NCI-H1694 treated with DMSO at 0.1 percent for 48 hours (cell line): ENCODE measurements at regions not wholly inside any gene's neighbourhood (a gene's known extent, or its start where the extent isn't known, plus 50 kb on each side); places are given as distances from the start of the nearest gene placed in this dataset.

ENCODE experiments used
- DNase-seq: peaks from one replicate; lab custom pipeline; 2025; lab: John Stamatoyannopoulos, UW

DNA sequence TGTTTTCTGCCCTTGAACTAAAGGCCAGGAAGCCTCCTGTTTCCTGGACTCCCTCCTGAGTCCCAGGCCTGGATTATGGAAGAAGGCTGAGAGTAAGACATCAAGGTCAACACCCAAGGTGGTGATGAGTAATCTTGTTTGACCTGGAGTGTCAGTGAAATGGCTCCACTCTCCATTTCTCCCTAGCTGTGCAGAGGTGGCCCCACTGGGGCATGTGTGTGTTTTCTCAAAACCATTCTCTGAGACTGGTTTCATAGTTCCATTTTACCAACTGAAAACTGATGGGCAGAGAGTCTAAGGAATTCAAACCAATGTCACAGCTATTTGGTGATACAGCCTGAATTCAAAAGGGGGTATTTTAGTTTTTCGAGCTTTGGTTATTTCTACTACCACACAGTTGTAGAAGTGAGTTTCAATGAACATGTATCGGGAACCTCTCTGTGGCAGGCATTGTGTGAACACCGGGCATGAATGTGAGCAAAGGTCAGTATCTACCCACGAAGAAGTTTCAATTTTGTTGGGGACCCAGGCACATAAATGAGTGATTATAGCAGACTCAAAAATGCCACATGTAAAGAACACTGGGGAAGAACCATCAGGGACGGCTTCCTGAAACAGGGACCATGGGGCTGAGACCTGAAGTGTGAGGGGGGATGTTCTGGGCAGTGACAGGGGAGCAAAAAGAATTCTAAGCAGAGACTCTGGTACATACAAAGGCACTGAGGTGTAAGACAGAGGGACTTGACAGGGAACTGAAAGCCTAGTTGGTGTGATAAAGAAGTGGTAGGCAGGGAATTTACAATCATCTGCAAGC, 269.6 kb upstream of the KLF4 start:
- DNase-seq = no peak

DNA sequence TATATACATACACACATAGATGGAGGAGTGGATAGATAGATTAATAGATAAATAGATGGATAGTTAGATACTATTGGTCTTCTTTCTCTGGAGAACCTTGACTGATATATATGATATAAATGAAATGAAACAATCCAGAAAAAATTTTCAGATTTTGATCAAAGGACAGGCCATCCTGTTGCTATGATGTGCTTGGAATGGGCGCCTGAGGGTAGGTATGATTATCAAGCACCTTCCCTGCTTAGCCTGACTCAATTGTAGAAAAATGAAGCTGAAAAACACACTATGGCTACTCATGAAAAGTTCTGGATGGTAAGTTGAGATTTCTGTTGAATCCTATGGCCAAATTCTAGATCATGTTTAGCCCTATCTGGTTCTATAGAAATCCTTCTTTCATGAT, 266.5 kb upstream of the KLF4 start:
- DNase-seq = no peak

DNA sequence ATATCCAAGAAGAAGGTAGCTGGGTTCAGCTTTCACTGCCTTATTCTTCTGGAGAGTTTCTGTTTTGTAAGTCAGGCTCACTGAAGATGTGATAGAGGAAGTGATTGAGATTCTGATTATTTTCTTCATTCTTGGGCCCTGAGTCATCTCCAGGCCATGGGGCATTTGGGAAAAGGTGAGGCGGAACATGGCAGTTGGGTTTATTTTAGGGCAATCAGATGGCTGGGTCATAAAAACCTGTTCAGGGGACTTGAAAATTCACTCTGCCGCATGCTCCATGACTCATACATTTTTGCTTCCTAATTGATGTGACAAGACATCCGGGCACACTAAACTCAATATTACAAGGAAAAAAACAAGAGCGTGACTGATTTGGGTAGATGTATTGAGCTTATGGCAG, 265.7 kb upstream of the KLF4 start:
- DNase-seq = no peak

DNA sequence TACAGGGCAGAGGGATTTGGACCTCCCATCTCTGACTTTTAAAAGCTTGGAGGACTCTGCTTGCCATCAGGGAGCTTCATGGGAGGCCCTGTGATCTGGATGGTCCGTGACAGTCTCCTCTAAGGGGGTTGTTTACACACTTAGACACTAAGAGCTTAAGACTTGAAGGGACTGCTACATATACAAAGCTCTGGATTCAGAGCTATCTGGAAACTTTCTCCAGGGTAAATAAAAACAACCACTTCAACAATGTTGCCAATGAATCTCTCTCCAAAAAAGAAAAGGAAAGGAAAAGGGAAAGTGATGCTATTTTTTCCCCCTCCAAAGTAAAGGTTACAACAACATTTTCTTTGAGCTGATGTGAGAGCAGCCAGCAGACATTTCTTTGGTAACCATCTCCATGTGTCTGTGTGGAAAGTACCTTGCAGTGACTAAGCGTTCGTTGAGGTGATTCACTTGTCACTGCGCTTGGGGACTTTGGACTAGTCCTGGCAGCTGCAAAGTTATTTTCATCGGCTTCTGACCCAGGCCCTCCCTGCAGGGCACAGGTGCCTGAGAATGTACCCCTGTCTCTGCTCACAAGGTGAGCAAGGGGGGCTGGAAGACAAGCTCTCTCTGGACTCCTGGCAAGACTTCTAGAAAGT, 262.1 kb upstream of the KLF4 start:
- DNase-seq = no peak

DNA sequence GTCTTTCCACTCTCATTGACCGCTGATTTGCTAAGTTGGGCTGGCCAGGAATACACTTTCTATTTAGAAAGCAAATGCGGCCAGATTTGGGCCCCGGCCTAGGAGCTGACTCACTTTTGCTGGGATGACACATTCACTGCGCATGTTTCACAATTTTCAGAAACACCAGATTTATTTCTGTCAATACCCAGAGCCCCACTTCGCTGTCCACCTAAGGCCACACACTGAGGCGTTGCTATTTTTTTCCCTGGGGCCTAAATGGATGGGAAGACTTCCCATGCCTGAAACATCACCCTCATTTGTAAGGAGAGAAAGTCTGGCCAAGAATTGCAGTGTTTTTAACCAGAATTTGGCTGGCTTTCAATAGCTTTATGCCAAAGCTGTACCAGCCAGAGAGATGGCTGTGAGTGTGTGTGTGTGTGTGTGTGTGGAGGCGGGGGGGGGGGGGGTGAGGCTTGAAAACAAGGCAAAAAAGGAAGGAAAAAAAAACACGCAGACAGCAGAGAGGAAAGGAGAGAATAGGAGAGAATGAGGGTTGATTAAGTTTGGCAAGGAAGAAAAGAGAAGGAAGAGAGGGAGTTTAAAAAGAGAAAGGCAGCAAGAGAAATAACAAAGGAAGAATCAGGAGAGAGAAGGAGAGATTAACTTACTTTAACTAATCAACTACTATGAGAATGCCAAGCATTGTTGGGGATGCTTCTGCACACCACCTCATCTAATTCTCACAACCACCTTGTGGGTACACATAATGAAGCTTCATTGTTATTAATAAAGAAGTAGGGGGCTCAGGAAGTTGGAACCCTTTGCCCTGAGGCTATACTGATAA, 261.4 kb upstream of the KLF4 start:
- peak; percentile 24 for DNase-seq

DNA sequence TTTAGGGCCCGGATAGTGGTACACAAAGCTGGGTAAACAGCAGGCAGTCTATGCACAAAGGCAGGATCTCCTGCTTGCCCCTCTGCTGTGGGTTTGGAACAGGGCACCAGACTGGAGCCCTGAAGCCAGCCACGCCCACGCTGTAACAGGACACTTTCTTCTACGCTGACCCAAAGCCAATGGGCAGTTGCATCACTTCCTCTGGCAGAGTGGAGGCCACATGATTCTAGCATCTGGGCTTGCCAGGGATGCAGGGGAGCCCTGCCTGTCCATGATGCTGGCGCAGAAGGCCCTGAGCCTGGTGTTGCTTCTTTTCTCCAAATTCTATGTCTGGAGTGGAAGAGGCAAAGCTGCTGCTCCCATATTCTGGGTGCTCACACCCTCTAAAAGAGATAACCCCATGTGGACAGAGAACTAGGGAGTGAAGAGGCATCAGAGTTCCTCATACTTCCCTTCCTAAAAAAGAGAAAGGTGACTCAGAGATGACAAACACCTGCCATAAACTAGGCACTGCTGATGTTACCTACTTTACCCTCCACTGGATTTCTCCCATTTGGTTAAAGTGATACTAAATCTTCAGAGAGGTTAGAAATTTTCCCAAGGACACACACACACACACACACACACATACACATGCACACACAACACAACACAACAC, 260.3 kb upstream of the KLF4 start:
- no peak for DNase-seq

DNA sequence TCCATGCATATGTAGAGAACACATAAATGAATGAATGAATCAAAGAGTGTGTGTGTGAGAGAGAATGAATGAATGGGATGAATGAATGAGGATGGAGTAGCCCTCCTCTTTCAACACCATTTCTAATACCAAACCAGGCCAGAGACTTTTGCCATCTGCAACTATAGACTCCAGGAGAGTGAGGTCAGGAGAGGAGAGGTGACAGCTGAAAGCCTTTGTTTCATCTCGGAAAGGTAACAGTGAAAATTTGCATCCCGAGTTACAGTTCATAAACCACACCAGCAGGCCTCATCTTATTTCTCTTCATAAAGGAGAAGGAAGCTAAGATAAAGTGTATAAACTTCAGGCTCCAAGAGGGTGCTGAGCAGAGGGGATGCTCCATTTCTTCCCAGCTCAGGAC, 255.3 kb upstream of the KLF4 start:
- no peak for DNase-seq

DNA sequence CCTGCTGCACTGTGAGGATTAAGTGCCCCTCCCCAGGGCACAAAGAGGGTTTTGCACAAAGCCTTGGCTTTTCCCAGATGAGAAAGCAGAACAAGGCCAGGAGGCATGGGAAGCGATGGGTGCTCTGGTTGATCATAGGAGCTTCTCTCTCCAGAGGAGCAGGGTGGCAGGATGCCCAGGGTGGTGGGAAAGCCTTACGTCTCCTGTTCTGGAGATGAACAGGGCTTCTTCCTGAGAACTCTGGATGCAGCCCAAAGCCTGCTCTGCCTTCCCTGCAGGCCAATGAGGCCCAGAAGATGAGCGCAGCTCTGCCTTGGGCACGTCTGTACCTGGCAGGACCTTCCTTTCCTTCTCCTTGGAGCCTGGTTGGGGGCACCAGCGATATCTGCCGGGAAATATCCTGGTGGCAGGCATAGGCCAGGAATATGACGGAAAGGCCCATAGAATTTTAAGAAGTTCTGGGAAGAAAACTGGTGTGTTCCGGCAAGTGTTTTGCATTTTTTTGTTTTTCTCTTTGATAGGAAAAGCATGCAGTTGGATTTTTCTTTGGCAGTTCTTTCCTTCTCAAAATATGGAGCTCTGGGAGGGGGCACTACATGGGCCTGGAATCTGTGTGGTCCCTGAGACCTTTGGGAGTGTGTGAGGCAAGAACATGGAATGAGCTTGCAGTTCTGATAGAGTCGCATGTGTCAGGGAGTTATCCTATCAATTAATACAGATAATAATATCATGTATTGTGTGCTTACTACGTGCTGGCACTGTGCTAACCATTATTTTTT, 253.2 kb upstream of the KLF4 start:
- DNase-seq = no peak

DNA sequence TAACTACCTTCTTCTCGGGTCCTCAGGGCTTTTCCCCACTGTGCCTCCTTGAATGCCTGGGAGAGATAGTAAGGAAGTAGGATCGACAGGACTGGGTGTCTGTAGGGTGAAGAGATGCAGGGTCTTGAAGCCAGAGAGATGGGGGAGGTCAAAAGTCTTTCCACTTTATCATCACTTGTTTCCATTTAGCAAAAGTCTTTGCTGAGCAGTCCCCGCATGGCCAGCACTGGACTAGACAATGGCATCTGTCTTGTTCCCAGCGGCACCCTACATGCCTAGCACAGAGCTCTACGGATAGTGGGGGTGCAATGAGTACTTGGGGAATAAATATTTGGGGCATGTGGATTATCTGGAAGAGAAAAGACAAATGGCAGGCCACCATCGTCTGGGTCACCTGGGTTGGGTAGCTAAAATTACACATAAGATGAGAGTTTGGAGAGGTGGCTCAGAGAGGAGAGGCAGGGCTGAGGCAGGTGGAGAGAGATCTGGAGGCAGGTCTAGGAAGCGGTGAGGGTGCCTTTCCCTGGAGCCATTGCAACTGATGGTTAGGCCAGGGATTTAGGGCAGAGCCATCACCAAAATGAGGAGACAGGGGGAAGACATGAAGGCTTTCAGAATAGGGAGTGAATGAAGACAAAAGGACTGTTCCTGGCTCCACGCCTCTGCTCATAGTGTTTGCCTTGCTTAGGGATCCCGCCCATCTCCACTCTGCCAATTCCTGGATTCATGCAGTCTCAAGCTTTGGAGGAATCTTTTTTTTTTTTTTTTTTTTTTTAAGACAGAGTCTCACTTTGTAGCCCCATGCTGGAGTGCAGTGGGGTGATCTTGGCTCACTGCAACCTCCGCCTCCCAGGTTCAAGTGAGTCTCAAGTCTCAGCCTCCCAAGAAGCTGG, 250.8 kb upstream of the KLF4 start:
- DNase-seq = no peak

DNA sequence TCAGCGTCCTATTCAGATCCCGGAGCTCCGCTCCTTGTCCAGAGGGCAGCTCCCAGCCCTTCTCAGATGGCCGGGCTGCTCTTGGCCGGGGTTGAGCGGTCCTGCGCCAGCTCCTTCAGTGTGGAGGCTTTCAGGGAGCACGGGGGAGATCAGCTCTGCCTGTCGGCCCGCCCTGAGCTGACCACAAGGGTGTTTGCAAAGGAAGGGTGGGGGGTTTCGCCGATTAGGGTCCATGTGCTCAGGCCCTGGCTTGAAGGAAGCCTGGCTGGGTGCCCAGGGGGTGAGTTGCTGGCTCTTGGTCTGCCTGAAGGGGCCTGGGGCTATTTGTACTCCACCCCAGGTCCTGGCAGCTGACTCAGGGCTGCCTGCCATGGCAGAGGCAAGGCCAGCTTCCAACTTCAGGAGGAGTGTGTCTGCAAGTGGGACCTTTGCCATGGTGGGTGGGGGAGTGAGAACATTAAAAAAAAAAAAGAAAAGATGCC, 250.1 kb upstream of the KLF4 start:
- DNase-seq = no peak

DNA sequence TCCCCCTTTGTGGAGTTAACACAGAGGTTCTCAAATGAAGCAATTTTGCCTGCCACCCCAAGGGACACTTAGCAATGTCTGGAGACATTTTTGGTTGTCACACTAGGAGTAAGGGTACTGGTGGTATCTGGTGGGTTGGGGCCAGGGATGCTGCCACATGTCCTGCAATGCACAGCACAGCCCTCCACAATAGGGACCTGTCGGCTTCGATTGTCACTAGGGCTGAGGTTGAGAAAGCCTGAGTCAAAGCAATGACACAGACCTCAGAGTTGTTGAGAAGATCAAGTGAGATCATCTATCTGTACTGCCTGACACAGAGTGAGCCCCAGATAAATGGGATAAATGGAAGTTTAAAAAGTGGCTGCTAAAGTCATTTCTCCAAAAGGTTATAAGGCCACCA, 249.2 kb upstream of the KLF4 start:
- DNase-seq = no peak

DNA sequence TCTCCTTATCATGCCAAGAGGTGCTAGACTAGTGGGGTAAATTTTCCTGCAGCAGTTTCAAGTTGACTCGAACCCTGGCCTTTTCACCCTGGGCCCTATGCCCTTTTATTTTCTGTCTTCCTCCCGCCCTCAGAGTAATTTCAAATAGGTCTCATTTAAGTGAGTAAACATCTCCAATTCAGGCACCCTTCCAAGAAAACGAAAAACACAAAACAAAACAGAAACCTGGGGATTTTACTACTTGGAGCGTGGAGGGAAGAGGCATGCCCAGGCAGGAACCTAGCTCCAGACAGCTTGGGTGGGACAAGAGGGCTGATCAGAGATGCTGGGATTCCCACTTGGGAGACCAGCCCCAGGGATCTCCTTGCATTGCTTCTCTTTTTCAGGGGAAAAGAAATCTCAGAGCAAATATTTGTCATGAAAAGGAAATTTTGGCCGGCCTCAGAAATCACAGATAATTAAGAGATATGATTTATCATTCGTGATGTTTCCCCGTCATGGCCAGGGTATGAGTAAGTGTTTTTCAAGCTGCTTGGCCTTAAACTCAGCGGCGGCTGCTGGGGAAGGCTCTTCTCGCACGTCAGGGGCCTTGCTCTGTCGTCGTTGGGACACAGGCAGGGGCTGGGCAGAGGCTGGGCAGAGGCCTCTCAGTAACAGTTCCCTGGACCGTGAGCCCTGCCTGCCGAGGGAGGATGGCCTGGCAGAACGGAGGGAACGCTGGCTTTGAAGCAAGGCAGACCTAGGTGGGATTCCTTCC, 248.6 kb upstream of the KLF4 start:
- DNase-seq = peak; percentile 73

DNA sequence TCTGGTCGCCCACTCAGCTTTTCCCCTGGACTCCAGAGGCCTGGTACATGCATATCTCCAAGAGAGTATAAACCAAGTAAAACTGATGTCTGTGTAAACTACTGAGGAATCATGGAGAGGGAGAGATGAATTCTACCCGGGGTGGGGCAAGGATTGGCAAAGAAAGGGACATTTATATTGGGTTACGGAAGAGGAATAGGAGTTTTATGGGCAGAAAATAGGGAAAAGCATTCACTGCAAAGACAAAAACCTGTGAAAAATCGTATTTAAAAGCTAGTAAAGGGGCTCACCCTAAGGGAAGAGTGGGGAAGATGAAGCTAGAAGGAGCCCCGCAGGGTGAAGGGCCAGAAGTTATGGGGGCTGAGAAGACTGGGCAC, 248.0 kb upstream of the KLF4 start:
- DNase-seq = no peak

DNA sequence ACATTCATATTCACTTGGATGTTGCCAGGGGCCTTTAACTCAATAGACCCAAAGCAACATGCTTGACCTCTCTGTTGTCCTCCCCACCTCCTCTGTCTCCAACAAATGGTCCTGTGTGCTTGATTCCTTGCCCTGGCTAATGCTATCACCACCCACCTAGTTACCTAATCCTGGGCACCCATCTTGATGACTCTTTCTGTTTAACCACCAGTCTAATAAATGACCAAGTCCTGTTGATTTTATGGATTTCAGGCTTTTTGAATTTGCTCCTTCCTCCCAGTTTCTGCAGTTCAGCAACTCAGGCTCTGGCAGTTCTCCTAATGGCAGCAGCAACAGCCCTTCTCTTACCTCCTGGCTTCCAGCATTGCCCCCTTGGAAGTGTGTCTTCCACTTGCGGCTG, 246.3 kb upstream of the KLF4 start:
- DNase-seq = no peak

DNA sequence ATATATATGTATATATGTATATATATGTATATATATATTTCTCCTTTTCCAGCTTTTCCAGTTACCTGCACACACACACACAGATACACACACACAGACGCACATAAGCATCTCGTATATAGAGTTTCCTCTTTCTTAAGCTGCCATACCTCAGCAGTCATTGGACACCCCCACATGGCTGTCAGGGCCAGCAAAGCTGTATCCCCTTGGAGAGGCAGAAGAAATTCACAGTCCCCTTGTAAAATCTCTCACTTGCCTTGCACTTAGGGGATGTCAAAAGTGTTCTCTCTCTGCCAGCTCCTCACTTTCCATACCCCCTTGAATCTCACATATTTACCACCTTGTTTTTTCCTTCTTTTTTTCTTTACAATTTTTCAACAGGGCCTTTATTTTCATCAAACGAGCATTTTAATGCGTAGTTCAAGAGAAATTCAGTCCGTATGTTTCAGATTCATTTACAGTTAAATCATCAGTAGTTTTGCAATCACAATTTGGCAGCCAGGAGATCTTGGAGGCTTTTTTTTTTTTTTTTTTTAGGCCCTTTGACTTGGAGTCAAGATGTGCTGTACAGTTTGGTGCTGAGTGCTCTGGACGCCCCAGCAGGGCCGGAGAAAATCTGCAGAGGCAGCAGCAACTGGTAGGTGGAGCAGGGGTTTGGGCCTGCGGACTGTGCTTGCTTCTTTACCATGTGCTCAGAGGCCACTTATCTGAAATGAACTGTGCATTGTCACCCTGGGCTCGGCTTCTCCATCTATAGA, 244.9 kb upstream of the KLF4 start:
- no peak for DNase-seq

DNA sequence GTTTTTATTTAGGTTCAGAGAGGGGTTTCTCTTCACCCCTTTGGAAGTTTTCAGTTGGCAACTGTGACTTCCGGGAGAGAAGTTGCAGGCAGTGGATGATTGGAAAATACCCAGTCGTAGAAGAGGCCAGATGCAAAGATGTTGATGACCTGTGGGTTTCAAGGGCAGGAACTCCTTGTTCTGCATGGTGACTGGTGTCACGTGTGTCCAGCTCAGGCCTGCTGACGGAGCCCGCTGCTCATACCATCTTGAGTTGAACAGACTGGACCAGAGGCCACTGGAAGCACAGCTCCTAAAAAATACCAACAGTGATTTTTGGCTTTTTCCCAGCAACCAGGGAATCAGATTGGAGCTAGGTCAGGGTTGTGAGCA, 243.9 kb upstream of the KLF4 start:
- DNase-seq = no peak

DNA sequence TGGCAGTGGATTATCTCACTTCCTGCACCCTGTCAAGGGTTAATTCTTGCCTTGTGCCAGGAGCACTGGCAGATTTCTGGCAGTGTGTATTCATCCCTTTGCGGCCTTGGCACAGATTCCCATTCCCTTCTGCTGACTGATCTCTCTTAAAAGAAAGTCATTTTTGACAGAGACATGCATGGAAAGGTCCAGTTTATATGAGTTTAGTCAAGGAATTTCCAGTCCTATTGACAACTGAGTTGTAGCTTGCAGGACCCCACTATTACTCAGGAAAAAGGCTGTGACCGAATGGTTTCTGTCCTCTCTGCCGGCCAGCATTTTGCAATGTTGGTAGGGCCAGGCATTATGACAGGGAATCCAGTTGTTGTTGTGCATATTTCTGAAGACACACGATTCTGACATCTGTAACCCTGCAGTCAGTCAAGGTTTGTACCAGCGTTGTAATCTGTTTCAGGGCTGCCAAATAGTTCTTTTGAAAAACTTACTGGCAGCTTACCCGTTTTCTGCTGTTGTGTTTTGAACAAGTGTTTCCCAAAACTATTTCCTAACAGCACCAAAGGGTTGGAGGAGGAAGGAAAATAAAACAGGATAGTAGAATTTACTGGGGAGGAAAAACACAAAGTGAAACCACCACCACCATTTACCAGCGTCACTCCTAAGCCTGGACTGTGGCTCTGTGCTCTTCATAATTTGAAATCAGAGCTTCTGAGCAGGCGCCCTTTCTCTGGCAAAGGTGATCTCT, 243.4 kb upstream of the KLF4 start:
- DNase-seq = peak; percentile 12

DNA sequence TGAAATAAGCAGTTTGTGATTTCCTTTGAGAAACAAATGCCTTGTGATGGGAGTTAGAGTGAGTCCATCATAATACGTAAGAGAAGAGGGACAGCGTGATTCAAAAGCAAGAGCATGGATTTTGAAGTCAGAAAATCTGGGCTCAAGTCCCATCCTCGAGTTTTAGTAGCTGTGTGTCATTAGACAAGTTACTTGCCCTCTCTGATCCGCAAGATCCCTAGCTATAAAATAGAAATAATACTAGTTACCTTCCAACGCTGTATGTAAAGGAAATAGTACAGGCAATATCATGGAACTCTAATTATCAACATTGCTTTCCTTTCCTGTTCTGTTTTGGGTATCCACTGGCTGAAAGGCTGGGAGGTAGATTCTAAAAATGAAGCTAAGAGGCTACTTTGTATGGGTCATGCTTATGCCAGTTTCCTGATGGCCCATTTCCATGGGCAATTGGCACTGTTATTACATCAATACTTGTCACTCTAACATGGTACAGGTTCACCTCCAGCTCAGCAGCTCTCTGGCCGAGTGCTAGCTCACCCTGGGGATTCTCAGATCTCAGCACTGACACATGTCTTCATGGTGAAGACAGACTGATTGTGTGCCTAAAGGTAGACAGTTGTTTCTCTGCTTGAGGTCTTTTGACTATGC, 241.7 kb upstream of the KLF4 start:
- no peak for DNase-seq
